Anterior cingulate cortex (tissue), 58 donors: ENCODE measurements at regions not wholly inside any gene's neighbourhood (a gene's known extent, or its start where the extent isn't known, plus 50 kb on each side); places are given as distances from the start of the nearest gene placed in this dataset.

ENCODE experiments used
- DNase-seq, 58 donors: peaks; one replicate each; lab custom pipeline; 2025; lab: John Stamatoyannopoulos, UW

GRCh38 chr10:105993609-105994008 is 1170.9 kb downstream of the SORCS1 start:
- no peak for DNase-seq

DNA sequence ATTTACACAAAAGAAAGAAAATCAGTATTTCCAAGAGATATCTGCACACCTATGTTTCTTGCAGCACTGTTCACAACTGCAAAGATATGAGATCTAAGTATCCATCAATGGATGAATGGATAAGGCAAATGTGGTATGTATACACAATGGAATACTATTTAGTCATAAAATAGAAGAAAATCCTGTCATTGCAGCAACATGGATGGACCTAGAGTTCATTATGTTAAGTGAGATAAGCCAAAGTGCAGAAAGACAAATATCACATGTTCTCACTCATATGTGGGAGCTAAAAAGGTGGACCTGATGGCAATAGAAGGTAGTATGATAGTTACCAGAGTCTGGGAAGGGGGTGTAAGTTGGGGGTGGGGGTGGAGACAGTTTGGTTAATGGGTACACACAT is 1171.6 kb downstream of the SORCS1 start:
- no peak for DNase-seq

- DNase-seq: no peak
Measured at GRCh38 chr10:105990529-105990928, 1174.0 kb downstream of the SORCS1 start.

DNA sequence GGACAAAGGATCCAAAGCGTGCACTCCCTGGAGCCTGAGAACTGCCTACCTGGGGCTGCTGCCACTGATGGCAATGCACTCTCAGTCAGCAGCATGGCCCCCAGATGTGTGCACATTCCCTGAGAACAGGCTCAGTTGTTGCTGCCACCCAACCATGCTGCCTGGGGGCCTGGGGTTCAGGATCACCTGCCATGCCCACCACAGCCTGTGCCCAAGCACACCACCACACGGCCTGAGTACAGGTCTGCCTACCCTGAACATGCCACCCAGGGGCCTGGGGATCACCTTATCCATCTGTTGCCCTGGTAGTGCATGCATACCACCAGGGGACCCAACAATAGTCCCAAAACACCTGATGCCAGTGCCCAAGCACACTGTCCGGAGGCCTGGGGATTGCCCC is 1174.5 kb downstream of the SORCS1 start:
- DNase-seq: no peak

DNA sequence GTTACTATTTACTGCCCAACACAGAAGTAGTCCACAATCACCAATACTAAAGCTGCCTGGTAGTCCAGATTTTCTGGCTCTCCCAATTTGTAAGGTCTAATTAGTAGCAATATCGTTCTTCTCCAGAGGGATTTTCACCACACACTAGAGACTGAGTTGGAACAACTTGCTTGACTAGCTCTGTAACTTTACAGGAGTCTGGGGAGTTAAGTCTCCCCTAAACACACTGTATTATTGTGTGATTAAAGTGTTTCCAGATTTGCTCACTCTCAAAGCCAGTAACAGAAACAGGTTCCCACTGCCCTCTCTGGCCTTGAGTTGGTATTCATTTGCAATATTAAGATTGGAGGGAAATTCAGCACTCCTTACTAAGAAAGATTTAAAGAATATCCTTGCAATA is 1175.7 kb downstream of the SORCS1 start:
- no peak for DNase-seq

DNA sequence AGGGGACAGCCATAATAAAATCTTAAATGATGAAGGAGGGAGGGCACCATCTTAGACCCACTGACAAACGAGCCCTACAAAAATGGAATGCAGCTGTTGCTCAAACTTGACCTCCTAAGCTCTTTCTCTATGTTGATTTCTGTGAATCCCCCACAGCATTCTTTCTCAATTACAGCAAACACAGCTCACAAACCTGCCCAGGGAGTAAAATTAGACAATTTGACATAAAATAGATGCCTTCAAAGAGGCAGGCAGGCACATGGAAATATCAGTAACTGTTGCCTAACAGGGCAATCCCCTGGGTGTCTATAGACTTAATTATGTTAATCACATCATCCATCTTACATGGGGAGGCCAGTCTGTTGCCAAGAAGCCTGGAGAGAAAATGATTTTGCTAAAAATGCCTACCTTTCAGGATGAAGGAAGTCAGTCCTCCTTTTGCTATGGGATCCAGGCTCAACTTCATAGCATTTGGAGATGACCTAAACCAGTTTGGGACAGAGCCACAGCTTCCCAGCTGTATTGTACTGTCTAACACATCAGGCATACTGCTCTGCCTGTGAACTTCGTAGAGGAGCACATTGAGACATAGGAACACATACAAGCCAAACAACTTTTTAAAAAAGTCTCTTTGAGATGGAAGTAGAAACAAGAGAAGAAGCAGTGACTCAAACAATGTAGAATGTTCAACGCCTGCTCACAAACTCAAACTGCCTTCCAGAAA is 1177.4 kb downstream of the SORCS1 start:
- no peak for DNase-seq

- DNase-seq: no peak
Measured at GRCh38 chr10:105986486-105986885, 1178.0 kb downstream of the SORCS1 start.

DNA sequence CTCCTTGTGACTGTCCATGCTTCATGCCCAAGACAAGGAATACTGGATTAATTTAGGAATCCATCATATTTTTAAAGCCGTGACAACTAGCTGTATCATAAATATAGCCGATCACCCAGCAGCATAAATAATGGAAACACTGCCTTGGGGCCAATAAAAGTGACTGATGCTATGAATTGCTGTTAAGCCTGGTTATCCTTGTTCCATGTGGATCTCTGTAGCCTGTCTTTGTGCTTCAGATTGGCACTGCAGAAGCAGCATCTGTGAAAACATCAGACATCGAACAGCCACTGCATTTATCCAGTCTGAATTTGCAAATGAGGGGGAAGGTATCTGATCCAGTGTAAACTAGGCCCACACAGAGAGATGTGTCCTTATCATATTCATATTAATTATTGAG is 1181.8 kb downstream of the SORCS1 start:
- no peak for DNase-seq

GRCh38 chr10:105981679-105982078 is 1182.8 kb downstream of the SORCS1 start:
- no peak for DNase-seq

GRCh38 chr10:105974803-105975456 is 1189.6 kb downstream of the SORCS1 start:
- DNase-seq: peak in 6 of 58 donors; percentile 0 to 13 (median 6)

DNA sequence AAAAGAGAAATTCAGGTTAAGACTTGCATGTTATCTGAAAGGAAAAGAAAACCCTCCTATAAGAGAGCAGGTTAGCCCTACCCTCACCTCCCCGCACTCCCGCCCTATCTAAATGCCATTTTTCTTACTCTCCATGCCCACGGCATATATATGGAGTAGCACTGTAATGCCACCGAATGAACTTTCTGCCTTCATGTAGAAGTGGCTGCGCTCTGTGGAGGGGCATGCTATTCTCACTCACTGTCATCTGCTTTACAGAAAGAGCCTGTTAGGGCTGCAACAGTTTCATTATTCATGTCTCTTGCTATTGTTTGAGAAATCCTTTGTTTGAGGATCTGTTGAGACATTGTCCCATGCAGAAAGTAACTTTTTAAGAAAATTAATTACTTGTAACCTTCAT is 1190.6 kb downstream of the SORCS1 start:
- DNase-seq: no peak

DNA sequence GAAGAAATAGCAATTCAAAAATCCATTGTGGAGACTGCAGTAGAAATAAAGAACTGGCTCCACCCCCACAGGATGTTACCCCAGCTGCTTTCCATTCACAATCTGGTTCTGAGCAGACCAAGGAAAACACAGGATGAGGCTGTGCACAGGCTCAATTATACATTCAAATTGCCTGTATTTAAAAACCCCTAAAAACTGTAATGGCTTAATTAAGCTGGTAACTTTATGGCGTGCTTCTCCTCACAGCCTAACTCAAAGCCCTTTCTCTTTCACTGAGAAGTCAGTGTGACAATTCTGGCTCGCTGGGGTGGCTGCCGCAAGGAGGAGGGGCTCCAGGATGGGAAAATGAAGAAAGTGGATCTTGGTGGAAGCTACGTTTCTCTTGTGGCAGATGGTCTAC is 1191.1 kb downstream of the SORCS1 start:
- peak in 9 of 58 donors; percentile 3 to 61 (median 9) for DNase-seq

- DNase-seq: no peak
Measured at GRCh38 chr10:105971460-105971859, 1193.0 kb downstream of the SORCS1 start.

DNA sequence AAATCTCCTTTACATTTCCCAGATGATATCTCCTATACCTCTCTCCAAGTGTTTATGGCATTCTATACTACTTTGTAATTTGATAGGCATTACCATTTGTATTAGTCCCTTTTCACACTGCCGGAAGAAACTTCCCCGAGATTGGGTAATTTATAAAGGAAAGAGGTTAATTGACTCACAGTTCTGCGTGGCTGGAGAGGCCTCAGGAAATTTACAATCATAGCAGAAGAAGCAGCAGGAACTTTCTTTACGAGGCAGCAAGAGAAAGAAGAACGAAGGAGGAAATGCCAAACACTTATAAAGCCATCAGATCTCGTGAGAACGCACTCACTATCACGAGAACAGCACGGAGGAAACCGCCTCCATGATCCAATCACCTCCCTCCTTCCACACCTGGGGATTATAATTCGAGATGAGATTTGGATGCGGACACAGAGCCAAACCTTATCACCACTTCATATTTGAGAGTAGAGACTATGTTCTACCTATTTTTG is 1194.6 kb downstream of the SORCS1 start:
- DNase-seq: no peak

GRCh38 chr10:105968666-105969065 is 1195.8 kb downstream of the SORCS1 start:
- DNase-seq: no peak

- no peak for DNase-seq
Measured at GRCh38 chr10:105967256-105967655, 1197.2 kb downstream of the SORCS1 start.

GRCh38 chr10:105965141-105965540 is 1199.4 kb downstream of the SORCS1 start:
- DNase-seq: no peak

GRCh38 chr10:105964009-105964408 is 1200.5 kb downstream of the SORCS1 start:
- no peak for DNase-seq

GRCh38 chr10:105963334-105963884 is 1201.1 kb downstream of the SORCS1 start:
- no peak for DNase-seq

GRCh38 chr10:105956550-105956949 is 1208.0 kb downstream of the SORCS1 start:
- no peak for DNase-seq

DNA sequence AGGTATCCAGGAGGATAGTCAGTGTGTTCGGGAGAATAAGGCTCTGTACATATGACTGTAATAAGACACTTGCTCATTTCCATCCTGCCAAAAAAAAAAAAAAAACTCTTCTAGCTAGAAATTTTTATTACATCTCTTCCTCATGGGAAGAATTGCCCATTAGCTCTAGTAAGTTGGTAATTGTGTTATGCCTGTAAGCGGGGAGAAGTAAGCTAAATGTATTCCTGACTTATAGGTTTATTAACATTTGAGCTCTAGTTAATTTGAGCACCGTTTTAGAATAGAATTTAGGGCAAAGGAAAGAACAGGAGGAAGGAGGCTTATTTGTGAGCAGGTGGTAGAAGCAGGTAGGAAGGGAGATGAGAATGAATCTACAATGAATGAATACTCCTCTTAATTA is 1210.6 kb downstream of the SORCS1 start:
- DNase-seq: no peak

GRCh38 chr10:105953056-105953455 is 1211.5 kb downstream of the SORCS1 start:
- no peak for DNase-seq
